Fibroblast of the aortic adventitia (primary cell): ENCODE measurements at regions not wholly inside any gene's neighbourhood (a gene's known extent, or its start where the extent isn't known, plus 50 kb on each side); places are given as distances from the start of the nearest gene placed in this dataset.
A peak's percentile ranks its signal among the peaks of the same experiment; 100 is the strongest.

ENCODE experiments used
- DNase-seq: peaks from one replicate; pipeline ENCODE4 v3.0.0-alpha.2; 2010; ENCODE audit warnings: low read depth
- H3K4me3 ChIP-seq: 2 replicates; pipeline ENCODE4 v1.5.1; 2011; ENCODE audit warnings: low read depth, mild to moderate bottlenecking, control low read depth, low read length, moderate library complexity
- CTCF ChIP-seq: IDR thresholded peaks from 2 replicates; pipeline ENCODE4 v1.5.1; 2011; ENCODE audit warnings: mild to moderate bottlenecking, low read length, control low read depth, inconsistent platforms; ENCODE audit not compliant: insufficient read depth

GRCh38 chr13:99911965-99912566 is 59.5 kb downstream of the ZIC5 start:
- no peak for TF ChIP-seq CTCF
- DNase-seq, result no peak
- H3K4me3 ChIP-seq, result no peak overlapping the region

GRCh38 chr13:99911069-99911964 is 60.2 kb downstream of the ZIC5 start:
- DNase-seq, result no peak
- no peak overlapping the region for H3K4me3 ChIP-seq

GRCh38 chr13:99909836-99910619 is 61.5 kb downstream of the ZIC5 start:
- no peak overlapping the region for H3K4me3 ChIP-seq
- no peak for DNase-seq
- TF ChIP-seq CTCF, result no peak

More at GRCh38 chr13:99911069-99911964, 60.2 kb downstream of the ZIC5 start:
- no peak for TF ChIP-seq CTCF

GRCh38 chr13:99909097-99909835 is 62.3 kb downstream of the ZIC5 start:
- no peak for DNase-seq
- TF ChIP-seq CTCF, result no peak

GRCh38 chr13:99908140-99908803 is 63.3 kb downstream of the ZIC5 start:
- peak; percentile 6 for DNase-seq
- TF ChIP-seq CTCF, result no peak
- H3K4me3 ChIP-seq, result no peak overlapping the region

More at GRCh38 chr13:99909097-99909835, 62.3 kb downstream of the ZIC5 start:
- no peak overlapping the region for H3K4me3 ChIP-seq

- H3K4me3 ChIP-seq, result no peak overlapping the region
- no peak for TF ChIP-seq CTCF
- no peak for DNase-seq
Observed at GRCh38 chr13:99907627-99908026, 63.9 kb downstream of the ZIC5 start.
